Calu3 (cell line): ENCODE measurements at regions not wholly inside any gene's neighbourhood (a gene's known extent, or its start where the extent isn't known, plus 50 kb on each side); places are given as distances from the start of the nearest gene placed in this dataset.

Experiments used
- BruUV-seq: library from RNA; stranded (reverse); fragments of 400-500 nt; replicated peaks from 2 replicates; lab custom pipeline; 2021; lab: Mats Ljungman, UMichigan
- CTCF ChIA-PET: fragments of 300-600 bp; sonication (Branson Sonifier 250); formaldehyde crosslinking; loops from one replicate; lab custom pipeline; 2022; ENCODE audit warnings: antibody characterized with exemption; lab: Charles Lee
- DNase-seq: peaks from one replicate; pipeline ENCODE4 v3.0.0; 2022
- H3K27ac Mint-ChIP-seq: one replicate; pipeline ENCODE4 v1.8.0; 2022; ENCODE audit warnings: mixed read lengths; ENCODE audit not compliant: unreplicated experiment
- H3K27me3 Mint-ChIP-seq: one replicate; pipeline ENCODE4 v1.8.0; 2022; ENCODE audit warnings: mixed read lengths; ENCODE audit not compliant: unreplicated experiment
- H3K36me3 Mint-ChIP-seq: one replicate; pipeline ENCODE4 v1.8.0; 2022; ENCODE audit warnings: mild to moderate bottlenecking, moderate library complexity, mixed read lengths; ENCODE audit not compliant: insufficient read depth, unreplicated experiment
- H3K4me1 Mint-ChIP-seq: one replicate; pipeline ENCODE4 v1.8.0; 2022; ENCODE audit warnings: mild to moderate bottlenecking, low read depth, mixed read lengths; ENCODE audit not compliant: unreplicated experiment
- H3K4me3 Mint-ChIP-seq: one replicate; pipeline ENCODE4 v1.8.0; 2022; ENCODE audit warnings: mild to moderate bottlenecking, low read depth, moderate library complexity, mixed read lengths; ENCODE audit not compliant: unreplicated experiment
- H3K9me3 Mint-ChIP-seq: one replicate; pipeline ENCODE4 v1.8.0; 2022; ENCODE audit warnings: low read depth, mixed read lengths; ENCODE audit not compliant: unreplicated experiment
- CTCF ChIP-seq: fragments of 200-600 bp; IDR thresholded peaks from one replicate; pipeline ENCODE4 v1.8.0; 2022; ENCODE audit warnings: antibody characterized with exemption; ENCODE audit not compliant: unreplicated experiment
- intact Hi-C: fragments of 100-400 bp; cut with micrococcal nuclease; formaldehyde crosslinking; loops from one replicate; pipeline ENCODE4 v1.10.0; 2022; ENCODE audit not compliant: unreplicated experiment

GRCh38 chr9:86997156-86997555 lies 49.9 kb upstream of the GAS1 start:
- peaks cover 47% of the 10 kb centered on the region for H3K27me3 Mint-ChIP-seq
- TF ChIP-seq CTCF, result no peak
- intact Hi-C loops, result no loop called here
- H3K36me3 Mint-ChIP-seq, result no peaks in the 10 kb centered on the region
- CTCF ChIA-PET, result no interaction called here
- no peak overlapping the region for H3K27ac Mint-ChIP-seq
- no TSS peak for BruUV-seq
- H3K4me3 Mint-ChIP-seq, result no peak overlapping the region
- H3K9me3 Mint-ChIP-seq, result no peaks in the 10 kb centered on the region
- no peaks in the 10 kb centered on the region for H3K4me1 Mint-ChIP-seq
- DNase-seq, result no peak

GRCh38 chr9:86997951-86998350 lies 50.6 kb upstream of the GAS1 start:
- intact Hi-C loops, result no loop called here
- TF ChIP-seq CTCF, result no peak

GRCh38 chr9:87002517-87002916 lies 55.2 kb upstream of the GAS1 start:
- CTCF ChIA-PET, result no interaction called here
- Mint-ChIP-seq H3K4me1 (no peaks in the 10 kb centered on the region), H3K36me3 (no peaks in the 10 kb centered on the region), H3K27me3 (peaks cover 34% of the 10 kb centered on the region), H3K27ac (no peak overlapping the region), H3K9me3 (no peaks in the 10 kb centered on the region), H3K4me3 (no peak overlapping the region)
- no peak for DNase-seq
- BruUV-seq, result no TSS peak
- intact Hi-C loops, result no loop called here
- no peak for TF ChIP-seq CTCF

More at GRCh38 chr9:86997951-86998350, 50.6 kb upstream of the GAS1 start:
- Mint-ChIP-seq H3K27ac (no peak overlapping the region), H3K27me3 (peaks cover 45% of the 10 kb centered on the region), H3K36me3 (no peaks in the 10 kb centered on the region), H3K4me1 (no peaks in the 10 kb centered on the region), H3K4me3 (no peak overlapping the region), H3K9me3 (no peaks in the 10 kb centered on the region)
- no TSS peak for BruUV-seq
- no peak for DNase-seq
- CTCF ChIA-PET, result interaction anchor here (0.5 kb wide), 1 partner anchor 24 kb away, joined by 3 read pairs; no protein-coding TSS in a partner anchor

GRCh38 chr9:87004016-87004415 lies 56.7 kb upstream of the GAS1 start:
- Mint-ChIP-seq H3K9me3 (no peaks in the 10 kb centered on the region), H3K36me3 (no peaks in the 10 kb centered on the region), H3K4me3 (no peak overlapping the region), H3K27me3 (peaks cover 32% of the 10 kb centered on the region), H3K27ac (no peak overlapping the region), H3K4me1 (no peaks in the 10 kb centered on the region)
- CTCF ChIA-PET, result no interaction called here
- no peak for DNase-seq
- no peak for TF ChIP-seq CTCF
- intact Hi-C loops, result no loop called here
- no TSS peak for BruUV-seq
